ENCODE measurements at regions not wholly inside any gene's neighbourhood (a gene's known extent, or its start where the extent isn't known, plus 50 kb on each side); places are given as distances from the start of the nearest gene placed in this dataset.
"Not testable (repeated sequence)": the region's sequence is repeated elsewhere in the genome, so short reads cannot be mapped to it uniquely, and the experiment has no call there.

- no peak for FAIRE-seq
- H3K27me3 Mint-ChIP-seq (ENCODE audit: low read depth, unreplicated experiment) = peaks cover 19% of the 10 kb centered on the region
These were observed 185.8 kb upstream of the IRX4 start for GRCh38 chr5:2068531-2068930.

GRCh38 chr5:2066373-2066772 lies 183.6 kb upstream of the IRX4 start:
- no peak overlapping the region for H3K27ac Mint-ChIP-seq (ENCODE audit: unreplicated experiment)
- TF ChIP-seq CTCF (IDR thresholded peaks at IDR 0.05; ENCODE audit: insufficient read depth, low read depth, low read length) (no peak), EZH2 (IDR thresholded peaks at IDR 0.05; ENCODE audit: insufficient read depth, low read length) (no peak)
- no peaks in the 10 kb centered on the region for H3K27me3 ChIP-seq (ENCODE audit: insufficient read depth, low read length)

More at GRCh38 chr5:2068531-2068930, 185.8 kb upstream of the IRX4 start:
- H3K4me1 ChIP-seq (ENCODE audit: insufficient read depth, low read length) = no peaks in the 10 kb centered on the region
- H2AFZ ChIP-seq (ENCODE audit: low read depth, low read length) = no peak overlapping the region
- peaks cover 6% of the 10 kb centered on the region for H3K9me3 Mint-ChIP-seq (ENCODE audit: unreplicated experiment)
- TF ChIP-seq EZH2 (IDR thresholded peaks at IDR 0.05; ENCODE audit: insufficient read depth, low read length) = no peak
- no peak for TF ChIP-seq CTCF (IDR thresholded peaks at IDR 0.05; ENCODE audit: insufficient read depth, low read depth, low read length)
- H4K20me1 ChIP-seq (ENCODE audit: insufficient read depth, low read length) = no peaks in the 10 kb centered on the region
- no peak overlapping the region for H3K27ac ChIP-seq (ENCODE audit: low read depth, low read length)
- no peaks in the 10 kb centered on the region for H3K79me2 ChIP-seq (ENCODE audit: insufficient read depth, low read length)
- no peak overlapping the region for H3K27ac Mint-ChIP-seq (ENCODE audit: unreplicated experiment)
- H3K9me3 ChIP-seq (ENCODE audit: insufficient read depth, low read depth, low read length) = no peaks in the 10 kb centered on the region
- H3K36me3 ChIP-seq (ENCODE audit: insufficient read depth, low read length) = no peaks in the 10 kb centered on the region
- H3K4me2 ChIP-seq (ENCODE audit: low read length) = no peak overlapping the region
- DNase-seq (ENCODE audit: low read depth) = no peak
- no peaks in the 10 kb centered on the region for H3K4me1 Mint-ChIP-seq (ENCODE audit: low read depth, unreplicated experiment)
- no peak overlapping the region for H3K9ac ChIP-seq (ENCODE audit: low read length)
- H3K4me3 ChIP-seq (ENCODE audit: insufficient read depth, low read depth, low read length) = no peak overlapping the region
- no peaks in the 10 kb centered on the region for H3K36me3 Mint-ChIP-seq (ENCODE audit: low read depth, unreplicated experiment)
- no peaks in the 10 kb centered on the region for H3K27me3 ChIP-seq (ENCODE audit: insufficient read depth, low read length)
- no peak overlapping the region for H3K4me3 Mint-ChIP-seq (ENCODE audit: unreplicated experiment)

GRCh38 chr5:2063380-2063779 lies 180.7 kb upstream of the IRX4 start:
- DNase-seq (ENCODE audit: low read depth); H3K9ac ChIP-seq (ENCODE audit: low read length); H3K4me2 ChIP-seq (ENCODE audit: low read length); H3K27me3 ChIP-seq (ENCODE audit: insufficient read depth, low read length); H3K4me1 ChIP-seq (ENCODE audit: insufficient read depth, low read length); H4K20me1 ChIP-seq (ENCODE audit: insufficient read depth, low read length); H3K27ac ChIP-seq (ENCODE audit: low read depth, low read length); H3K27ac Mint-ChIP-seq (ENCODE audit: unreplicated experiment); H3K9me3 Mint-ChIP-seq (ENCODE audit: unreplicated experiment); H3K36me3 Mint-ChIP-seq (ENCODE audit: low read depth, unreplicated experiment); FAIRE-seq; H3K36me3 ChIP-seq (ENCODE audit: insufficient read depth, low read length); H2AFZ ChIP-seq (ENCODE audit: low read depth, low read length); H3K9me3 ChIP-seq (ENCODE audit: insufficient read depth, low read depth, low read length); H3K4me3 Mint-ChIP-seq (ENCODE audit: unreplicated experiment); H3K4me3 ChIP-seq (ENCODE audit: insufficient read depth, low read depth, low read length); H3K4me1 Mint-ChIP-seq (ENCODE audit: low read depth, unreplicated experiment); H3K79me2 ChIP-seq (ENCODE audit: insufficient read depth, low read length): not testable (repeated sequence)
- peaks cover 40% of the 10 kb centered on the region for H3K27me3 Mint-ChIP-seq (ENCODE audit: low read depth, unreplicated experiment)

More at GRCh38 chr5:2066373-2066772, 183.6 kb upstream of the IRX4 start:
- Mint-ChIP-seq H3K4me3 (ENCODE audit: unreplicated experiment) (no peak overlapping the region), H3K4me1 (ENCODE audit: low read depth, unreplicated experiment) (no peaks in the 10 kb centered on the region), H3K27me3 (ENCODE audit: low read depth, unreplicated experiment) (peaks cover 19% of the 10 kb centered on the region), H3K9me3 (ENCODE audit: unreplicated experiment) (peaks cover 6% of the 10 kb centered on the region), H3K36me3 (ENCODE audit: low read depth, unreplicated experiment) (no peaks in the 10 kb centered on the region)
- DNase-seq (ENCODE audit: low read depth) (no peak), FAIRE-seq (no peak)
- Histone ChIP-seq H4K20me1 (ENCODE audit: insufficient read depth, low read length) (no peaks in the 10 kb centered on the region), H3K4me1 (ENCODE audit: insufficient read depth, low read length) (no peaks in the 10 kb centered on the region), H3K4me2 (ENCODE audit: low read length) (no peak overlapping the region), H2AFZ (ENCODE audit: low read depth, low read length) (no peak overlapping the region), H3K36me3 (ENCODE audit: insufficient read depth, low read length) (no peaks in the 10 kb centered on the region), H3K27ac (ENCODE audit: low read depth, low read length) (no peak overlapping the region), H3K9me3 (ENCODE audit: insufficient read depth, low read depth, low read length) (no peaks in the 10 kb centered on the region), H3K4me3 (ENCODE audit: insufficient read depth, low read depth, low read length) (no peak overlapping the region), H3K9ac (ENCODE audit: low read length) (no peak overlapping the region), H3K79me2 (ENCODE audit: insufficient read depth, low read length) (no peaks in the 10 kb centered on the region)

Data from astrocyte (in vitro differentiated cells and primary cell).